HG03439 (cell line): ENCODE measurements at regions not wholly inside any gene's neighbourhood (a gene's known extent, or its start where the extent isn't known, plus 50 kb on each side); places are given as distances from the start of the nearest gene placed in this dataset.
"Not testable (repeated sequence)": the region's sequence is repeated elsewhere in the genome, so short reads cannot be mapped to it uniquely, and the experiment has no call there.

Experiments
- ATAC-seq: cut with Tn5 transposase; IDR thresholded peaks from one replicate; pipeline ENCODE4 v1.9.1; 2021; ENCODE audit warnings: mild to moderate bottlenecking, moderate library complexity; ENCODE audit not compliant: unreplicated experiment

GRCh38 chr11:26839911-26840698 lies 118.2 kb upstream of the SLC5A12 start:
- no peak for ATAC-seq

- ATAC-seq = no peak
Observed at GRCh38 chr11:26841818-26842473, 120.1 kb upstream of the SLC5A12 start.

- ATAC-seq = no peak
Observed at GRCh38 chr11:26842478-26843282, 120.8 kb upstream of the SLC5A12 start.

- ATAC-seq = no peak
Observed at GRCh38 chr11:26843539-26843938, 121.7 kb upstream of the SLC5A12 start.

DNA sequence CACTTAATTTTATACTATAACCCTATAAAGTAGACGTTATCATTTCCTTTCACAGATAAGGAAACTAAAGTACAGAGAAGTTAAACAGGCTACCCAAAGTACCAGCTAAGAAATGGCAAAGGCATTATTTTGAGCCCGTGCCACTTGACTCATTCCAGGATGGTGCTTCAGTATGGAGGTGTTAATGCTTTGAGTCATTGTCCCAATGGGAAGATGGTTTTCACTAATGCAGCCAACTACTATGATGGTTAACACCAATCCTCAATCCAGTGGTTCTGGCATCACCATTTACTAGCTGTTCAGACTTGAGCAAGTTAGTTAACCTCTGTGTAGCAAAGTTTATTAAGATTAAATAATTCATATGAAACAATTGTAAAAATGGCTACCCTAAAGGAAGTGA lies 123.1 kb upstream of the SLC5A12 start:
- no peak for ATAC-seq

DNA sequence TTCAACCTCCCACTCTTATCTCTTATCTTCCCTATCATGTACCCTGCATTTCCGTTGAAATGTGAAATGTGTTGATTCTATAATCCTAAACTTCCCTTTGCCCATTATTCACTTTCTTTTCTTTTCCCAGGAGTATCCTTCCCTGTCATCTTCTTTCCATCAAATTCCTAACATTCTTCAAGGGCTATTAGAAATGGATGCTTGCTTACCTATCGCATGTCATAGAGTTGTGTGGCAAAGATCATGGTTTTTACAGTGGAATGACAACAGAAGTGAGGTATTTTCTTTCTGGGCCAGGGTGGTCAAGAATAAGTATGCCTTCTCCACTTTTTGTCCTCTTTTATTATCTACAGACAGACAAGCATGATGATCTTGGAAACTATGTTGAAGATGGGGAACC lies 124.4 kb upstream of the SLC5A12 start:
- ATAC-seq = no peak

DNA sequence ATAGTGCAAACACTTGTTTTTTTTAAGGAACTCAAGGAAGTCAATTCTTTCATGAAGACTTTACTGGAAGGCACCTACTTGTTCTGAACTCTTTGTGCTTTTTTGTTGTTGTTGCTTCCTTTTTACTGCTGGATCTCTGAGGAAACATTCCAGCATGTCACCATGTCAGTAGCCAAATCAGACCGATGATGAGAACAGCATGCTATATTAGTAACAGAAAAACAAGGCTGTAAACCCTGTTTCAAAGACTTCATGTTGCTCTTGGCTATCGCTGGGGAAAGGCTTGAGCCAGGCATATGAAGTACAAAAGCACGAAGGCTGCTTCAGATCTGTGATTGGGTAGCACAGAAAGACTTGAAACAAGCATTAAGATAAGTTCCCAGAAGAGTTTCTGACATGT lies 125.6 kb upstream of the SLC5A12 start:
- ATAC-seq = no peak

GRCh38 chr11:26847977-26848376 lies 126.1 kb upstream of the SLC5A12 start:
- ATAC-seq = no peak

DNA sequence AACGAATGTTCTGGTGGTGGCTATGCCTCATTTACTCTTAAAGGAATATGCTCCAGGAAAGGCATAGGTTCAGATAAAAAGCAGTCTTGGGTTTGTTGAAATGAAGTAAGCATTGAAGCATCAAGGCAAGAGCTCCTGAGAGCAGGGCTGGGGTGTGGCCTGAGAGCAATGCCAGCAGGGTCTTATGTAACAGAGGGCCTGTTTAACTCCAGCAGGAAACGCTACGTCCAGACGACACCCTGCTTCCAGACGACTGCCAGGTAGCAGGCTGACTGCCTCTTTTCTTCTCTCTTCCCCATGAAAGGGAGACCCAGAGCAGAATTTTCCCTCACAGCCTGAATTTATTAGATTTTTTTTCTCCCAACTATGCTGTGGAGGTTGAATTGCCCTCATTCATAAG lies 127.2 kb upstream of the SLC5A12 start:
- ATAC-seq = no peak

GRCh38 chr11:26851291-26851690 lies 129.4 kb upstream of the SLC5A12 start:
- no peak for ATAC-seq

DNA sequence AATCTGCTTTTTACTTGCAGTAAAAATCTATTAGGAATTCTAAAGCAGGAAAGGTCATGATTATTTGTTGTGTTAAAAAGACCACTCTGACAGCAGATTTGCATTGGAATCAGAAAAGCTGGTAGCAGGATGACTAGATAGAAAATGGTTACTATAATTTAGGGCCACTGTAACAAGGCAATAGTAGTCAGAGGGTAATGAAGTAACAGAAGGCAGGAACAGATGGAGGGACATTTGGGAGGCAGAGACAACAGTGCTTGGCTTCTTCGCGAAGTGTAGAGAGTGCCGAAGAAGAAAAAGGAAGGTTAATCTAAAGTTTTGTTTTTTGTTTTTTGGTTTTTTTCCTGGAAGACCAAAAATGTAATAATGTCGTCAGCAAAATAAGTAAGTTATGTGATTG lies 129.8 kb upstream of the SLC5A12 start:
- ATAC-seq = no peak

GRCh38 chr11:26858098-26858497 lies 135.8 kb upstream of the FIBIN start:
- ATAC-seq = no peak

- ATAC-seq = no peak
Observed at GRCh38 chr11:26859416-26859815, 134.5 kb upstream of the FIBIN start.

GRCh38 chr11:26860091-26860780 lies 133.7 kb upstream of the FIBIN start:
- no peak for ATAC-seq

- ATAC-seq = no peak
Observed at GRCh38 chr11:26860895-26861294, 133.0 kb upstream of the FIBIN start.

- no peak for ATAC-seq
Observed at GRCh38 chr11:26862801-26863200, 131.1 kb upstream of the FIBIN start.

DNA sequence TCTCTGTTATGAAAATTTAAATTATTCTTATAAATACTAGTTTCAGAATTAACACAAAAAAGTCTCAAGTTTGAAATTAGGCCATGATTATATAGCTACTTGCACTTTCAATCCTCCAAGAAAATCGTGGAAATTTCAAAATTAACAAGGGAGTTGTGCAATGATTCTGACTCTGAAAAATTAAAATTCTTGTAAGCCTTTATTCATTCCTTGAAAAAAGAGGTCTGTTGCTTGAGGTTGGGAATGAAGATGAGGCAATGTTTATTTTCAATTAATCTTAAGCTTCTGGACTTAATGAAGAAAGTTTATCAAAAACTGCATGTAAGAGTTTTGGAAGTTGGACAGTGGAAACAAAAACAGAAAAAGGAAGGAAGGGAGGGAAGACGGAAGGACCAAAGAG lies 128.2 kb upstream of the FIBIN start:
- no peak for ATAC-seq

GRCh38 chr11:26867286-26867685 lies 126.6 kb upstream of the FIBIN start:
- no peak for ATAC-seq

- no peak for ATAC-seq
Observed at GRCh38 chr11:26878959-26879581, 114.8 kb upstream of the FIBIN start.

GRCh38 chr11:26882363-26882880 lies 111.5 kb upstream of the FIBIN start:
- not testable (repeated sequence) for ATAC-seq
